ENCODE measurements at regions not wholly inside any gene's neighbourhood (a gene's known extent, or its start where the extent isn't known, plus 50 kb on each side); places are given as distances from the start of the nearest gene placed in this dataset.

DNA sequence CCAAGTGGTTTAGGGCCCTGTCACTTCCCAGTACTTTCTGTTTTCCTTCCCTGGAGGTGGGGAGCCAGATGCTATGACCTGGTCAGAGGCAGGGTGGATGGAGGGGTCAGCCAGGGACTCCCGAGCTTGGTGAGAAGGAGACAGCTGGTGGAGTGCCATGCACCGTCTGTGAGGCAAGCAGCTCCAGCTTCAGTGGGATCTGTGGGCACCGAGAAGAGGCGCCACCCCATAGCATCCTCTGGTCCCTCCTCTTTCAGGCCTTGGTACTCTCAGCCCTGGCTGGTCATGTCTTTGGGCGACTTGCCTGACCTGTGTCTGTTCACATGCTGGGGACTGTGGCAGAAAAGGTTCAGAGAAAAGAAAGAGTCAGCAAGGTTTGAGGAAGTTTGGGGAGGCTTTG is 299.3 kb upstream of the N4BP1 start:
- H3K36me3 Mint-ChIP-seq (ENCODE audit: low read depth): no peaks in the 10 kb centered on the region
- H3K27me3 Mint-ChIP-seq: no peaks in the 10 kb centered on the region
- no peak overlapping the region for H3K4me3 Mint-ChIP-seq
- ChIA-PET CTCF (no interaction called here), POLR2A (no interaction called here)
- H3K4me1 Mint-ChIP-seq: no peaks in the 10 kb centered on the region
- H3K9me3 Mint-ChIP-seq: peaks cover 9% of the 10 kb centered on the region
- no peak overlapping the region for H3K27ac Mint-ChIP-seq
- DNase-seq: no peak

DNA sequence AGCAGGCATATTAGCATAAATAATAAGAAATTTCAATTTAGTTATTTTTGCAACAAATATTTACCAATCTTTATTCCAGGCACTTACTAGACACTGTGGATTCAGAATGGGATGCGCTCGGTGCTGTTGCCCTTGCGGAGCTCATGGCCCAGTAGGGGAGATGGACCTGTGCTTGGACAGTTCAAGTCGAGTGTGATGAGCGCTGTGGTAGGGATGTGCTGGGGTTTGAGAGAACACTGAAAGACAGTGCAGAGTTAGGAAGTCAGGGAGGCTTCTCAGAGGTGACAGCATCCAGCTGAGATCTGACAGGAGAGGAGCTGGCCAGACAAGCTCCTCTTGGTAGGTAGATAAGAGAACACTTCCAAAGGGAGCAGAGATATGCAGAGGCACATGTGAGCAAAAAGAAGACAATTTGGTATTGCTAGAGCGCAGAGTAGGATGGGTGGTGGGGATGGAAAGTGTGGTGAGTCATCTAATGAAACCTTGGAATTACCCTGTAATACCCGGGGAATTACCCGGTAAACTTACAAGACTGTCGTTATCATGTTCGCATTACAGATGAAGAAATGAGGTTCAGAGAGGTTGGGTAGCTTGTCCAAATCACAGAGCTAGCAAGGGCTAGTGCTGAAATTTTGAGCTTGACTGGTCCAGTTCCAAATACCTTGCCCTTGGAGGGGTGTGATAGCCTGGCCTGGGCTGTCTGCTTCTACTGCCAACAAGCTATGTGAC is 298.1 kb upstream of the N4BP1 start:
- H3K4me1 Mint-ChIP-seq: no peaks in the 10 kb centered on the region
- peaks cover 8% of the 10 kb centered on the region for H3K9me3 Mint-ChIP-seq
- POLR2A ChIA-PET: no interaction called here
- CTCF ChIA-PET: no interaction called here
- H3K4me3 Mint-ChIP-seq: no peak overlapping the region
- no peaks in the 10 kb centered on the region for H3K27me3 Mint-ChIP-seq
- DNase-seq: no peak
- H3K27ac Mint-ChIP-seq: no peak overlapping the region
- no peaks in the 10 kb centered on the region for H3K36me3 Mint-ChIP-seq (ENCODE audit: low read depth)

DNA sequence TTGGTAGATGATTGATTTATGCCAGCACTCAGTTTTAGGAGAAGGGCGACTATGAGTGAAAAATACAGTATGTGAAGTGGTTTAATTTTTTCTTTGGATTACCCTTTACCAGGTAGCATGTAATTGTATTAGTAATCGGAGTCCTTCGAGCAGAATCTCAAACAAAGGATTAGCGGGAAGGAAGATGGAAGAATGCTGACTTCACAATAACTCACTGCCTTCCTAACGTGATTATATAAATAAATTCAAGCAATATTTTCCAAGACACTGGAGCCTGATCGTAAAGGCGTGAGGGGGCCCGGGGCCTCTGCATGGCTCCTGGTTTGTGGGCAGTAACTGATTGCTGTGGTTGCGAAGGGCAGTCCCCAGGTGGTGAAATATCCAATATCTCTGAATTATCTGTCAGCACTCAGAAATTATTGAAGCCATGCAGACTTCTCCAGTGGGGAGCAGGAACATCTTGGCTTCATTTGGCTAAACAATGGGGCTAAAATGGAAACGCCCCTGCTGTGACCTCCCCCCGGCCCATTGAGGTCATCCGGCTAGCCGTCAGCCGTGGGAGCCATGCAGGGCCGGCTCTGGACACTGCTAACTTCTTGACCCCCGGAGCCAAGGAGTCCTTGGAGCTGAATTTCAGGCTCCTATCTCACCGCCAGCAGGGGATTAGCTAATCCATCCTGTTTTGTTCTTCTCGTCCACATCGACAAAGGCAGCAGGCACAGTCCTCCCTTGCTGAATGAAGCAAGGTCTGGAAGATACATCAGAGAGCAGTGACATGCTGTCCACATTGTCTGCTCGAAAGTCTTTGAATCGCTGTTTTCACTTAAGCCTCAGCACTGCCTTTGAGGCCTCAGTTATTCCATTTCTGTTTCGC is 295.9 kb upstream of the N4BP1 start:
- DNase-seq: no peak
- Mint-ChIP-seq H3K27me3 (no peaks in the 10 kb centered on the region), H3K36me3 (ENCODE audit: low read depth) (no peaks in the 10 kb centered on the region), H3K9me3 (peaks cover 8% of the 10 kb centered on the region), H3K4me3 (no peak overlapping the region), H3K27ac (no peak overlapping the region), H3K4me1 (no peaks in the 10 kb centered on the region)
- ChIA-PET POLR2A (no interaction called here), CTCF (no interaction called here)

DNA sequence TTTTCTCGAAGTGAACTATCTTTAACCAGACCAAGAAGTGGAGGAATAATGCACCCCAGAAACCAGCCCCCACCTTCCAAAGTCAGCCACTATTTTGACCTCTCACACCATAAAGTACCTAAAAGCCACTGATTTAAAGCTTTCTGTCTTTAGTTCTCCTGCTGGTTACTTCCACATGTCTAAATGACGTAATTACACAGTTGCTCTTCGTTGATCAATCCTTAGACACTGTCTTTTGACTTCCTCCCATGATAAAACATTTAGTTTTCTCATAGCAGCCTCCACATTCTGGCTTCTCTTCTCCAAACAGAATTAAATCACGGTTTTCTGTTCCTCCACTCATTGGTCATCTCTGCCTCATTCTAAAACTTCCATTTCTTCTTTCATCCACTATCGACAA is 294.4 kb upstream of the N4BP1 start:
- Mint-ChIP-seq H3K4me3 (no peak overlapping the region), H3K36me3 (ENCODE audit: low read depth) (no peaks in the 10 kb centered on the region), H3K27ac (no peak overlapping the region), H3K9me3 (peaks cover 8% of the 10 kb centered on the region), H3K27me3 (no peaks in the 10 kb centered on the region), H3K4me1 (no peaks in the 10 kb centered on the region)
- DNase-seq: no peak
- ChIA-PET CTCF (no interaction called here), POLR2A (no interaction called here)

DNA sequence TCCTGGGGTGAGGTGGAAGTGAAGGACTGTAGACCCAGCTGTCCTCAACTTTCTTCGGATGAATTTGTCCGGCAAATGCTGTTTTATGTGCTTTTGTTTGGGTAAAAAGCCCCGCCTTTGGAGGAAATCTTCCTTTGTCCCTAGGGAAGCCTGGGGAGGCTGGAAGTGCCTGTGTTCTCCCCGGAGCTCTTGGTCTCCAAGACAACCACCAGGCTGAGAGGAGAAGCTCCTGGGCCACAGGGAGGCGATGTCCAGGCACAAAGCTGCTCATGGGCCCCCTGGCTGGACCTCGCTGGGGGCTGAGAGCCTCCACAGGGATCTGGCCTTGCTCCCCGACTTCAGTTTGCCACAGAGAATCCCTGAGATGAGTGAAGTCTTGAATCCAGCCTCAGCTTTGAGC is 293.1 kb upstream of the N4BP1 start:
- Mint-ChIP-seq H3K27ac (no peak overlapping the region), H3K9me3 (peaks cover 6% of the 10 kb centered on the region), H3K4me1 (no peaks in the 10 kb centered on the region), H3K36me3 (ENCODE audit: low read depth) (no peaks in the 10 kb centered on the region), H3K4me3 (no peak overlapping the region), H3K27me3 (no peaks in the 10 kb centered on the region)
- CTCF ChIA-PET: no interaction called here
- POLR2A ChIA-PET: no interaction called here
- DNase-seq: no peak

DNA sequence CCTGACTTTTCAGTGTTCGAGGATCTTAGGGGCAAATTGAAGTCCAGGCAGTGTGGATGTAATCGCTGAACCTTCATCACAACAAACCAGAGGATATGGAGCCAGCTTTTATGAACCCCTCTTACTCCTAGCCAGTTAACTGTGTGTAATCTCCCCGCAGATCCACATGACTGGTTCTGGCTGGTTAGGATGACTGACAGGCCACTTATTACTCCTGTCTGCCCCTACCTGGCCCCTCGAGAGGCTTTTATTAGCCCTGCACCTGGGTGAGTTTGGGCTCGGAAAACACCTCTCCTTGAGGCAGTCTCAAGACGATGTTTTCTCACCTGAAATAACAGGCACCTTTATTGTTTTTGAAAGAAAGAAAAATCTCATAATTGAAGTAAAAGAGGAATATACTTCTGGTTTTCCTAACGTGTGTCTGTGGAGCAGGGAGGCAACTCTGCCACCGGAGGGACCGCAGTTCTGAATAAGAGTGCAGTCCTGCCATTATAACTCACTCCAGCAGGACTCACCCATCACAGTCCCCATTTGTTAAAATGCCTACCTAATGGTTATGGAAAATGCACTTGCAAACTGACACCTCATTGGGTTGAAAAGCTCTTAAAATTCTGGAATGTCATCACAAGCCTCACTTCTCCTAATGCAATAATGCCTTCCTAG is 291.9 kb upstream of the N4BP1 start:
- no peaks in the 10 kb centered on the region for H3K36me3 Mint-ChIP-seq (ENCODE audit: low read depth)
- no peak for DNase-seq
- no peak overlapping the region for H3K27ac Mint-ChIP-seq
- H3K4me3 Mint-ChIP-seq: no peak overlapping the region
- POLR2A ChIA-PET: no interaction called here
- peaks cover 4% of the 10 kb centered on the region for H3K9me3 Mint-ChIP-seq
- no peaks in the 10 kb centered on the region for H3K27me3 Mint-ChIP-seq
- H3K4me1 Mint-ChIP-seq: no peaks in the 10 kb centered on the region
- CTCF ChIA-PET: no interaction called here

DNA sequence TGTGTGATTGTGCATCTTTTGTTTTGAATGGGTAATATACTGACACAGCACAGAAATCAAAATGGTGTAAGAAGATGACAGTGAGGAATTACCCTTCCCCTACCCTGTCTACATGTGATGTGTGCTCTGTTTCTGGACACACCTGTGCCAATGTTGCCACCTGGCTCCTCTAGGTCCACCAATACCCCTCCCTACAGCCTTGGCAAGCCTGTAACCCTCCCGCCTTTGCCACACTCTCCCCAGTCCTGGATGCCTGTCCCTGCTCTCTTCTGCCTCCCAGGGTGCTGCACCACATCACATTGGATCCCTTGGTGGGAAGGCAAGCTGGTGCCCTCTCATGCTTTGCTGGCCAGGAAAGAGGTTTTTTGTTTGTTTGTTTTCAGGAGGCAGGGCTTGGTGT is 289.5 kb upstream of the N4BP1 start:
- Mint-ChIP-seq H3K4me1 (no peaks in the 10 kb centered on the region), H3K27ac (no peak overlapping the region), H3K4me3 (no peak overlapping the region), H3K9me3 (no peaks in the 10 kb centered on the region), H3K27me3 (no peaks in the 10 kb centered on the region), H3K36me3 (ENCODE audit: low read depth) (no peaks in the 10 kb centered on the region)
- ChIA-PET CTCF (no interaction called here), POLR2A (no interaction called here)
- DNase-seq: no peak

DNA sequence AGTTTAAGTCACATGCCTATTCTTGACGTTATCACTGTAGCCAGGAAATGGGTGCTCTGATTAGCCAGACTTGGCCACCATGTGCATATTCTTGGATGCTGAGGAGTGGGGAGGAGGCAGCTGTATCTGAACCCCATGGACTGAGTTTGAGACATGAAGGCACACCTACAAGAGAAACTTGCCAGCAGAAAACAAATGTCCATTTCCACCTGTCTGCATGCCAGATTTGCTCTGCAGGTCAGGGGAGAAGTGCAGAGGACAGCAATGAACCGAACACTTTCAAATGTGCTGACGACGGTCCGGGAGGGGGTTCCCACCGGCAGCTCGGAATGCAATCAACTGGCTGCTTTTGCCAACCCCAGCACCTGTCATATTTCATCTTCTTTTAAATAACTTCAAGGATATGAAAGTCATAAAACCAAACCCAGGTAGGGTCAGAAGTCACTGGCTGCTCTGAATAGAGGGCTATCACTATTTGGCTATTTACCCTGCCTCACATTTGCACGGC is 287.8 kb upstream of the N4BP1 start:
- no peaks in the 10 kb centered on the region for H3K9me3 Mint-ChIP-seq
- no peaks in the 10 kb centered on the region for H3K4me1 Mint-ChIP-seq
- H3K27me3 Mint-ChIP-seq: no peaks in the 10 kb centered on the region
- no peaks in the 10 kb centered on the region for H3K36me3 Mint-ChIP-seq (ENCODE audit: low read depth)
- no peak overlapping the region for H3K4me3 Mint-ChIP-seq
- H3K27ac Mint-ChIP-seq: no peak overlapping the region
- ChIA-PET CTCF (no interaction called here), POLR2A (no interaction called here)
- no peak for DNase-seq

DNA sequence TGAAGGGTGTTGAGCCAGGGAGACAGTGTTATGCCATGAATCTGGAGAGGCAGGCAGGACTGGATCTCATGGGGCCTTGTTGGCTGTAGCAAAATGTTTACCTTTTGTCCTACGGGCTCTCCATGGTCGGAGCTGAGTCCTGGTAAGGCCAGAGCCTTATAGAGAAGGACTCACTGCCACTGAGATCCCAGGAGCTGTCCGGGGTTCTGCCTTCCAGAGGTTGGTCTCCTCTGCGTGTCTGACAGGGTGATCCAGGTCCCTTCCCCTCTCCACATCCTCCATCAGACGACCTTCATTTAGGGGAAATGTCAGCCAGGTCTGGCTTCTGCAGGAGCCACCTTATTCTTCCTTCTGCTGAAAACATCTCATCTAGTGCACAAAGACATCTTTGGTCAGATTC is 285.2 kb upstream of the N4BP1 start:
- Mint-ChIP-seq H3K27ac (no peak overlapping the region), H3K27me3 (no peaks in the 10 kb centered on the region), H3K9me3 (no peaks in the 10 kb centered on the region), H3K36me3 (ENCODE audit: low read depth) (no peaks in the 10 kb centered on the region), H3K4me3 (no peak overlapping the region), H3K4me1 (no peaks in the 10 kb centered on the region)
- no peak for DNase-seq
- ChIA-PET POLR2A (interaction anchor here (0.8 kb wide), 1 partner anchor 34 kb away, joined by 3 read pairs; no protein-coding TSS in a partner anchor), CTCF (no interaction called here)

DNA sequence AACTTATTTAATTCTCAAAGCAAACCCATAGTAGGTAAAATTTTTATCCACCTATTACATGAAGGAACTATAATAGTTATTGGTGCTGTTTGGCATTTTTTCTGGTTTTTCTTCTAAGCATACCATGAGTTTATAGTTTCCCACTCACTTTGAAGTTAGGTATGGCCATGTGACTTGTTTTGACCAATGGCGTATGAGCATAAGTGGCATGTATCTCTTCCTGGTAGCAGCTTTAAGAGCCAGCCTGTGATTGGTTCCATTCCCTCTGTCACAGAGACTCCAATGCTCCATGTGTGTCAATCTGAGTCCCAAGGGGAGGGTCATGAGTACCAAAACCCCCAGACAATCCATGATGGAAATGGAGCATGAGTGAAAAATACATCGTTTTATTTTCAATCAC is 282.9 kb upstream of the N4BP1 start:
- no peak for DNase-seq
- POLR2A ChIA-PET: no interaction called here
- Mint-ChIP-seq H3K9me3 (no peaks in the 10 kb centered on the region), H3K36me3 (ENCODE audit: low read depth) (no peaks in the 10 kb centered on the region), H3K27me3 (no peaks in the 10 kb centered on the region), H3K4me1 (no peaks in the 10 kb centered on the region), H3K4me3 (no peak overlapping the region), H3K27ac (no peak overlapping the region)
- CTCF ChIA-PET: no interaction called here

DNA sequence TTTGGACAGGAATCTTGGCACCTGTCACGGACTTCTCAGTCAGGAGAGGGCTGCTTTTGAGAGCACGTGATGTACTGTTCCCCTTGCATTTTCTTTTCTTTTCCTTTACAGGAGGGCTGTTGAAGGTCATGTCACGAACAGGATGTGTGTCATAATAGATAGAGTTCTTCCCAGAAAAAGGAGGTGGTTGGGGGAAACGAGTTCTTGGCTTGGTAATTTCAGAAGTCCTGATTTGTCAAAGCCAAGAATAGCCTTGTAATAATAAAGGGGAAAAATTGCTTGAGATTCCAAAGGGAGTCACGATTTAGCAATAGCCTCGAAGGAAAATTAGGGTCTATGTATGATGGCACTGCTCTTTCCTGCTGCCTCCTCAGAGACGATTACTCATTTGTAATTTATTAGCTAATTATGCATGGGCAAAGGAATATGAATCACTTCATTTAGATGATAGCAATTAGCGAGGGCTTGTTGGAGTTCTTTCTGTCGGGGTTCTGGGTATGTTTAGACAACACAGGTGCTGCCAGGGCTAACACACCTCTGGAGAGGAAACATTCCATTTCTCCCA is 277.7 kb upstream of the N4BP1 start:
- Mint-ChIP-seq H3K27me3 (no peaks in the 10 kb centered on the region), H3K4me1 (no peaks in the 10 kb centered on the region), H3K27ac (no peak overlapping the region), H3K36me3 (ENCODE audit: low read depth) (no peaks in the 10 kb centered on the region), H3K4me3 (no peak overlapping the region), H3K9me3 (no peaks in the 10 kb centered on the region)
- CTCF ChIA-PET: no interaction called here
- no peak for DNase-seq
- POLR2A ChIA-PET: no interaction called here

DNA sequence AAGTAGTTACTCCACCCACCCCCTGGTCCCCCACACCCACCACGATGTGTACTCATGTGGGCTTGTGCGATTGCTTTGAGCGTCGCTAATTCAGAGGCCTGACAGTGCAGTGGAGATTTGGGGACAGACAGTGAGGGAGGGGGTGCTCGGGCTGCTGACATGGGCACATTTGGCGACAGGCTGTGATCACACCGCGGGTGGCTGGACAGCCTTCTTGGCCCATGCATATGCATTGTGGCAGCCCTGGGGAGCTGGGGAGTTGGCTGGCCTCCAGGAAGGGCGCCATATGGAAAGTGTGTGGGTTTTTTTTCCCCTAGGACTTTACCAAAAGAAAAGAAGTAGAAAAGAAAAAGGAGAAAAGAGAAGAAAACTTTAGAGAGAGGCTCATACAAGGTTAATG is 275.5 kb upstream of the N4BP1 start:
- H3K27ac Mint-ChIP-seq: no peak overlapping the region
- POLR2A ChIA-PET: no interaction called here
- no peak overlapping the region for H3K4me3 Mint-ChIP-seq

DNA sequence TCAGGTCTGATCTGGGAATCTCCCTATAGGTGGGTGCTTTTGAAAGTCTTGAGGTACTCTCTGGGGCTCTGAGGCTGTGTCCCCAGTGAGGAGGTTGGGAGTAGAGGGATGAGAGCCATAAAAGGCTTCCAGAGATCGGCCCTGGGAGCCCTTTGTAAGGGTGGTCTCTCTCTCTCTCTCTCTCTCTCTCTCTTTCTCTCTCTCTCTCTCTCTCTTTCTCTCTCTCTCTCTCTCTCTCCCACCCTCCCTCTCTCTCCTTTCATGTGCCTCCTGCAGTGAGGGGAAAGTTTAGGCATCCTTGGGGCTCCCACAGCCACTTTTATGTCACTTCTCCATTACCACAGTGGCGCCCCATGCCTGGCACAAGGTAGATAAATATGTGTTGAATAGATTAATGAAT is 271.3 kb upstream of the N4BP1 start:
- DNase-seq: no peak
- H3K27me3 Mint-ChIP-seq: no peaks in the 10 kb centered on the region
- H3K4me3 Mint-ChIP-seq: no peak overlapping the region
- POLR2A ChIA-PET: no interaction called here
- no peaks in the 10 kb centered on the region for H3K4me1 Mint-ChIP-seq
- H3K9me3 Mint-ChIP-seq: no peaks in the 10 kb centered on the region
- CTCF ChIA-PET: no interaction called here
- no peaks in the 10 kb centered on the region for H3K36me3 Mint-ChIP-seq (ENCODE audit: low read depth)
- H3K27ac Mint-ChIP-seq: no peak overlapping the region

More for the DNA sequence above, 275.5 kb upstream of the N4BP1 start:
- DNase-seq: no peak
- no peaks in the 10 kb centered on the region for H3K27me3 Mint-ChIP-seq
- H3K4me1 Mint-ChIP-seq: no peaks in the 10 kb centered on the region
- H3K36me3 Mint-ChIP-seq (ENCODE audit: low read depth): no peaks in the 10 kb centered on the region
- CTCF ChIA-PET: no interaction called here
- no peaks in the 10 kb centered on the region for H3K9me3 Mint-ChIP-seq
